ENCODE measurements at regions not wholly inside any gene's neighbourhood (a gene's known extent, or its start where the extent isn't known, plus 50 kb on each side); places are given as distances from the start of the nearest gene placed in this dataset.

GRCh38 chr1:244197851-244198375, 146.8 kb downstream of the ZBTB18 start:
- no peak for DNase-seq

GRCh38 chr1:244199902-244200301, 148.8 kb downstream of the ZBTB18 start:
- DNase-seq: no peak

GRCh38 chr1:244200596-244200995, 149.5 kb downstream of the ZBTB18 start:
- no peak for DNase-seq

- DNase-seq: no peak
Measured at GRCh38 chr1:244201750-244202149, 150.7 kb downstream of the ZBTB18 start.

- no peak for DNase-seq
Measured at GRCh38 chr1:244204004-244204403, 152.9 kb downstream of the ZBTB18 start.

GRCh38 chr1:244205171-244205570, 154.1 kb downstream of the ZBTB18 start:
- DNase-seq: no peak

GRCh38 chr1:244205906-244206305, 154.8 kb downstream of the ZBTB18 start:
- DNase-seq: no peak

GRCh38 chr1:244207042-244207934, 156.2 kb downstream of the ZBTB18 start:
- DNase-seq: no peak

- no peak for DNase-seq
Measured at GRCh38 chr1:244207935-244208244, 156.8 kb downstream of the ZBTB18 start.

GRCh38 chr1:244209955-244210354, 158.9 kb downstream of the ZBTB18 start:
- DNase-seq: no peak

GRCh38 chr1:244210884-244211558, 159.9 kb downstream of the ZBTB18 start:
- no peak for DNase-seq

GRCh38 chr1:244211559-244211944, 160.5 kb downstream of the ZBTB18 start:
- DNase-seq: no peak

- DNase-seq: no peak
Measured at GRCh38 chr1:244212219-244212618, 161.1 kb downstream of the ZBTB18 start.

GRCh38 chr1:244212797-244213475, 161.9 kb downstream of the ZBTB18 start:
- no peak for DNase-seq

- no peak for DNase-seq
Measured at GRCh38 chr1:244214009-244214967, 163.2 kb downstream of the ZBTB18 start.

GRCh38 chr1:244216836-244217235, 165.8 kb downstream of the ZBTB18 start:
- no peak for DNase-seq

- DNase-seq: no peak
Measured at GRCh38 chr1:244217711-244218110, 166.6 kb downstream of the ZBTB18 start.

- no peak for DNase-seq
Measured at GRCh38 chr1:244218220-244218619, 167.1 kb downstream of the ZBTB18 start.

GRCh38 chr1:244219149-244219548, 168.1 kb downstream of the ZBTB18 start:
- DNase-seq: no peak

GRCh38 chr1:244219802-244220201, 168.7 kb downstream of the ZBTB18 start:
- DNase-seq: no peak

GRCh38 chr1:244220410-244220809, 169.3 kb downstream of the ZBTB18 start:
- no peak for DNase-seq

- DNase-seq: no peak
Measured at GRCh38 chr1:244221991-244222390, 170.9 kb downstream of the ZBTB18 start.
